Gastroesophageal sphincter (tissue), 3 donors: ENCODE measurements at regions not wholly inside any gene's neighbourhood (a gene's known extent, or its start where the extent isn't known, plus 50 kb on each side); places are given as distances from the start of the nearest gene placed in this dataset.

Experiments used
- CTCF ChIP-seq, 4 experiments: fragments of 200-600 bp in 2 of 4; fragments of 450-650 bp in 2 of 4; sonication (generic) in 1 of 4; IDR thresholded peaks; one replicate each; pipeline ENCODE4 v1.5.1; 2017 to 2019; ENCODE audit warnings: antibody characterized with exemption in 4 of 4, mild to moderate bottlenecking in 2 of 4, moderate library complexity in 2 of 4
- EP300 ChIP-seq: sonication (generic); formaldehyde crosslinking; IDR thresholded peaks from one replicate; pipeline ENCODE4 v1.6.1; 2017; ENCODE audit warnings: antibody characterized with exemption, mild to moderate bottlenecking
- POLR2A ChIP-seq, 2 donors: fragments of 450-650 bp; IDR thresholded peaks; one replicate each; pipeline ENCODE4 v1.6.1; 2017; ENCODE audit warnings: antibody characterized with exemption in 2 of 2, mild to moderate bottlenecking in 2 of 2, moderate library complexity in 1 of 2
- POLR2AphosphoS5 ChIP-seq: sonication (generic); formaldehyde crosslinking; IDR thresholded peaks from one replicate; pipeline ENCODE4 v1.6.1; 2017; ENCODE audit warnings: antibody characterized with exemption

GRCh38 chr2:207313947-207314346, 148.2 kb upstream of the KLF7 start:
- TF ChIP-seq POLR2AphosphoS5 (no peak), CTCF (IDR thresholded peaks at IDR 0.05) (no peak), EP300 (no peak), POLR2A (IDR thresholded peaks at IDR 0.05) (no peak)
